Loucy (cell line): ENCODE measurements at regions not wholly inside any gene's neighbourhood (a gene's known extent, or its start where the extent isn't known, plus 50 kb on each side); places are given as distances from the start of the nearest gene placed in this dataset.

Experiments
- H2AFZ ChIP-seq: fragments of 200-600 bp; sonication (generic); 2 replicates; pipeline ENCODE4 v1.6.0; 2016; ENCODE audit warnings: antibody characterized with exemption, mild to moderate bottlenecking, low read length, moderate library complexity
- H3F3A ChIP-seq: fragments of 200-600 bp; 2 replicates; pipeline ENCODE4 v1.6.0; 2016; ENCODE audit warnings: antibody characterized with exemption, low read depth, mild to moderate bottlenecking
- H3K27me3 ChIP-seq: fragments of 200-600 bp; sonication (generic); 2 replicates; pipeline ENCODE4 v1.6.1; 2014; ENCODE audit warnings: low read length, mild to moderate bottlenecking; ENCODE audit not compliant: insufficient read depth, poor library complexity, severe bottlenecking
- H3K36me3 ChIP-seq: fragments of 200-600 bp; sonication (generic); 2 replicates; pipeline ENCODE4 v1.6.1; 2016; ENCODE audit warnings: low read length; ENCODE audit not compliant: insufficient read depth
- H3K4me1 ChIP-seq: fragments of 200-600 bp; sonication (generic); 2 replicates; pipeline ENCODE4 v1.5.1; 2014; ENCODE audit warnings: low read length, mild to moderate bottlenecking; ENCODE audit not compliant: insufficient read depth, poor library complexity, severe bottlenecking
- H3K4me2 ChIP-seq: fragments of 200-600 bp; sonication (generic); 2 replicates; pipeline ENCODE4 v1.6.0; 2014; ENCODE audit warnings: antibody characterized with exemption, low read length, low read depth, mild to moderate bottlenecking; ENCODE audit not compliant: poor library complexity, severe bottlenecking
- H3K4me3 ChIP-seq: fragments of 200-600 bp; sonication (generic); 2 replicates; pipeline ENCODE4 v1.5.1; 2014; ENCODE audit warnings: low read length, mild to moderate bottlenecking, mixed read lengths; ENCODE audit not compliant: poor library complexity, severe bottlenecking
- H3K79me2 ChIP-seq: fragments of 200-600 bp; sonication (generic); 2 replicates; pipeline ENCODE4 v1.6.1; 2014; ENCODE audit warnings: low read length; ENCODE audit not compliant: insufficient read depth
- H3K9ac ChIP-seq: fragments of 200-600 bp; sonication (generic); 2 replicates; pipeline ENCODE4 v1.6.0; 2014; ENCODE audit warnings: mild to moderate bottlenecking, low read depth, low read length, moderate library complexity; ENCODE audit not compliant: poor library complexity, severe bottlenecking
- H3K9me2 ChIP-seq: fragments of 200-600 bp; sonication (generic); replicated peaks from 2 replicates; pipeline ENCODE4 v1.6.1; 2016; ENCODE audit warnings: low read depth, low read length, mixed read lengths
- H3K9me3 ChIP-seq: fragments of 200-600 bp; sonication (generic); 2 replicates; pipeline ENCODE4 v1.6.1; 2014; ENCODE audit warnings: mild to moderate bottlenecking, antibody characterized with exemption, low read length, low read depth; ENCODE audit not compliant: insufficient read depth
- H4K20me1 ChIP-seq: fragments of 200-600 bp; sonication (generic); 2 replicates; pipeline ENCODE4 v1.6.0; 2014; ENCODE audit warnings: antibody characterized with exemption, low read length, mild to moderate bottlenecking; ENCODE audit not compliant: insufficient read depth, poor library complexity, severe bottlenecking
- EZH2phosphoT487 ChIP-seq: fragments of 200-600 bp; IDR thresholded peaks from 2 replicates; pipeline ENCODE4 v1.6.1; 2018; ENCODE audit warnings: antibody characterized with exemption, mild to moderate bottlenecking, moderate library complexity, borderline replicate concordance
- TF ChIP-seq, protein P1 (sequence below): fragments of 200-600 bp; sonication (generic); conservative IDR thresholded peaks from 2 replicates; pipeline ENCODE4 v1.5.1; 2014; ENCODE audit warnings: mild to moderate bottlenecking, antibody characterized with exemption, low read length

DNA sequence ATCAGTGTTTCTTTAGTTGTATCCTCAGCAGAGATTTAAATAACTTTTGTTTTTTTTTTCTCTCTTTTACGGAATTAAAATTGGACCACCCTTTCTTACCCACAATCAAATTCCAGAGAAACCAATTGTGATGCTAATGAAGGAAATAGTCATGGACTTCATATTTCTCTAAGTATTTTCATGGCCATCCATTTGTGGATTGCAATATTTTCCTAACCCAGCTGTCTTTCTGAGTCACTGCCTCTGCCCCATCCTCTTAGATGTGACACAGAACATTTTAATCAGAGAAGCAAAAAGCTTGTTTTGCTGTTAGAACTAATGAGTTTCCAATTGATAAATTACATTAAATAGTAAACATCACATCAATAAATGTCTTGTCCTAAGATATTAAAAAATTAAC lies 405.5 kb upstream of the ADGRB3 start:
- H3K9me2 ChIP-seq: no peaks in the 10 kb centered on the region
- H4K20me1 ChIP-seq: no peaks in the 10 kb centered on the region
- TF ChIP-seq EZH2phosphoT487: no peak
- TF ChIP-seq, protein P1, sequence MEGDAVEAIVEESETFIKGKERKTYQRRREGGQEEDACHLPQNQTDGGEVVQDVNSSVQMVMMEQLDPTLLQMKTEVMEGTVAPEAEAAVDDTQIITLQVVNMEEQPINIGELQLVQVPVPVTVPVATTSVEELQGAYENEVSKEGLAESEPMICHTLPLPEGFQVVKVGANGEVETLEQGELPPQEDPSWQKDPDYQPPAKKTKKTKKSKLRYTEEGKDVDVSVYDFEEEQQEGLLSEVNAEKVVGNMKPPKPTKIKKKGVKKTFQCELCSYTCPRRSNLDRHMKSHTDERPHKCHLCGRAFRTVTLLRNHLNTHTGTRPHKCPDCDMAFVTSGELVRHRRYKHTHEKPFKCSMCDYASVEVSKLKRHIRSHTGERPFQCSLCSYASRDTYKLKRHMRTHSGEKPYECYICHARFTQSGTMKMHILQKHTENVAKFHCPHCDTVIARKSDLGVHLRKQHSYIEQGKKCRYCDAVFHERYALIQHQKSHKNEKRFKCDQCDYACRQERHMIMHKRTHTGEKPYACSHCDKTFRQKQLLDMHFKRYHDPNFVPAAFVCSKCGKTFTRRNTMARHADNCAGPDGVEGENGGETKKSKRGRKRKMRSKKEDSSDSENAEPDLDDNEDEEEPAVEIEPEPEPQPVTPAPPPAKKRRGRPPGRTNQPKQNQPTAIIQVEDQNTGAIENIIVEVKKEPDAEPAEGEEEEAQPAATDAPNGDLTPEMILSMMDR: no peak
- H3K9ac ChIP-seq: no peak overlapping the region
- H3F3A ChIP-seq: no peaks in the 10 kb centered on the region
- no peaks in the 10 kb centered on the region for H3K4me1 ChIP-seq
- H3K36me3 ChIP-seq: no peaks in the 10 kb centered on the region
- no peak overlapping the region for H3K4me2 ChIP-seq
- no peaks in the 10 kb centered on the region for H3K9me3 ChIP-seq
- H3K79me2 ChIP-seq: no peaks in the 10 kb centered on the region
- no peak overlapping the region for H2AFZ ChIP-seq
- H3K4me3 ChIP-seq: no peak overlapping the region
- H3K27me3 ChIP-seq: no peaks in the 10 kb centered on the region

DNA sequence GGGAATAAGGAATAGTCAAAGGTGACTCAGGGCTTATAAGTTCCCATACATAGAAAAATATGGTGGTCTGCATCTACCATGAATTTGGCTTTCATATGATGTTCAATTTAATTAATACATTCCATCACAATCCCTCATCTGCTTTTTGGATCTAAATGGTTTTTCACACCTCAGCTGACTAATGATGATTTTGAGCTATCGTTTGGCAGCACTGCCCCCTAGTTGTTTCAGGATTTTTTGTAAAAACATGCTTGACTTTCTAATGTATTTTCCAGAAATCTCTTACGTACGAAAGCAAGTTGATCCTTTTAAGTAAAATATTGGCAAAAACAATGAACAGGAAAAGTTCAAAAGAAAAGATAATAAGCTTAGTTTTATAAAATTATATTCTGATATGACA lies 408.6 kb upstream of the ADGRB3 start:
- H3K4me1 ChIP-seq: no peaks in the 10 kb centered on the region
- H3K36me3 ChIP-seq: no peaks in the 10 kb centered on the region
- H2AFZ ChIP-seq: no peak overlapping the region
- no peaks in the 10 kb centered on the region for H3K79me2 ChIP-seq
- H3K27me3 ChIP-seq: no peaks in the 10 kb centered on the region
- TF ChIP-seq, protein P1: peak; percentile 50
- TF ChIP-seq EZH2phosphoT487: no peak
- no peaks in the 10 kb centered on the region for H3F3A ChIP-seq
- no peaks in the 10 kb centered on the region for H3K9me2 ChIP-seq
- no peak overlapping the region for H3K4me3 ChIP-seq
- no peak overlapping the region for H3K9ac ChIP-seq
- H3K4me2 ChIP-seq: no peak overlapping the region
- no peaks in the 10 kb centered on the region for H4K20me1 ChIP-seq
- no peaks in the 10 kb centered on the region for H3K9me3 ChIP-seq

DNA sequence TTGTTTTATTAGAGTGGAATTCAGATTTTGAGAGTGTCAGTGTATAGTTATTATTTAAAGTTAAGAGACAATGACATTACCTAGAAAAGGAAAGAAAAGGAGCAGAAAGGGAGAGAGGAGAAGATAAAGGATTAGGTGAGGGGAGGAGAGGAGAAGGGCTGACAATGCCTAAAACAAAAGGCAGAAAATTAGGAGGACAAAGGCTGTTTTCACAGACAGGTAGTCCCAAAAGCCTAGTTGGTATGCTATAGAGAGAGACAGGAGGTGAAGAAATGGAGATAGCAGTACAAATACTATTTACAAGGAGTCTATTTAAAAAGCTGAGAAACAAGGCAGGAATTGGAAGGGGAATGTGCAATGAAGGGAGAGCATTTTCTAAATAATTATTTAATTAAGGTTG lies 409.4 kb upstream of the ADGRB3 start:
- Histone ChIP-seq H3F3A (no peaks in the 10 kb centered on the region), H3K36me3 (no peaks in the 10 kb centered on the region), H3K4me1 (no peaks in the 10 kb centered on the region), H3K4me2 (no peak overlapping the region), H3K9me3 (no peaks in the 10 kb centered on the region), H3K27me3 (no peaks in the 10 kb centered on the region), H2AFZ (no peak overlapping the region), H3K79me2 (no peaks in the 10 kb centered on the region), H3K9me2 (no peaks in the 10 kb centered on the region), H3K9ac (no peak overlapping the region), H3K4me3 (no peak overlapping the region), H4K20me1 (no peaks in the 10 kb centered on the region)
- TF ChIP-seq, protein P1: no peak
- TF ChIP-seq EZH2phosphoT487: no peak
